ENCODE measurements at regions not wholly inside any gene's neighbourhood (a gene's known extent, or its start where the extent isn't known, plus 50 kb on each side); places are given as distances from the start of the nearest gene placed in this dataset.

DNA sequence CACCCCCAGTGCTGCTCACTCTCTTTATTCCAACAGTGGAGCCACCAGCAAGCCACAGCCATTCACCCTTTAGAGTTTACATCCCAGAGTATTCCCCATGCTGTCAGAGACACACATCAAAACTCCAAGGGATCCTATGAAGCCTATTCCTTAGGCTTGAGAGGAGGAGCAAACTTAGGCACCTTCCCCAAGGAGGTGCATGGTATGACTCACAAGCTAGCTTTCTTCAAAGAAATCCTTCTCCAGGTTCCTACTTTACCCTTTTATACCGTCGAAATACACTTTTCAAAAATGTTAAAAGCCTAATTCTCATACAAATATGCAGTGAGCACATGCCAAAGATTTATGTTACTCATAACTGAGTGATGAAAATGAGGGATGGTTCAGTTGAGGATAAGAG is 175.4 kb downstream of the ETNK1 start:
- TF ChIP-seq CTCF (conservative IDR thresholded peaks at IDR 0.05; ENCODE audit: low read length), result no peak
- no peak for TF ChIP-seq EZH2phosphoT487 (IDR thresholded peaks at IDR 0.05; ENCODE audit: borderline replicate concordance)

All from Loucy (cell line).